ENCODE measurements at regions not wholly inside any gene's neighbourhood (a gene's known extent, or its start where the extent isn't known, plus 50 kb on each side); places are given as distances from the start of the nearest gene placed in this dataset.

- no peak for DNase-seq (ENCODE audit: low read depth)
- H3K4me3 ChIP-seq (ENCODE audit: low read depth, low read length) = peak overlapping the region; percentile 57
- no peak for TF ChIP-seq CTCF (IDR thresholded peaks at IDR 0.05; ENCODE audit: insufficient read depth, low read length)
Measured at GRCh38 chr1:88462096-88462487, 222.0 kb upstream of the PKN2 start.

GRCh38 chr1:88462488-88463261 lies 221.4 kb upstream of the PKN2 start:
- DNase-seq (ENCODE audit: low read depth) = peak; percentile 11

GRCh38 chr1:88463401-88463985 lies 220.6 kb upstream of the PKN2 start:
- no peak for TF ChIP-seq CTCF (IDR thresholded peaks at IDR 0.05; ENCODE audit: insufficient read depth, low read length)
- no peak overlapping the region for H3K4me3 ChIP-seq (ENCODE audit: low read depth, low read length)
- no peak for DNase-seq (ENCODE audit: low read depth)

More at GRCh38 chr1:88462488-88463261, 221.4 kb upstream of the PKN2 start:
- no peak for TF ChIP-seq CTCF (IDR thresholded peaks at IDR 0.05; ENCODE audit: insufficient read depth, low read length)
- peak overlapping the region; percentile 57 for H3K4me3 ChIP-seq (ENCODE audit: low read depth, low read length)

GRCh38 chr1:88466011-88466410 lies 218.1 kb upstream of the PKN2 start:
- no peak for TF ChIP-seq CTCF (IDR thresholded peaks at IDR 0.05; ENCODE audit: insufficient read depth, low read length)
- H3K4me3 ChIP-seq (ENCODE audit: low read depth, low read length) = no peak overlapping the region
- DNase-seq (ENCODE audit: low read depth) = no peak

- no peak for TF ChIP-seq CTCF (IDR thresholded peaks at IDR 0.05; ENCODE audit: insufficient read depth, low read length)
- no peak overlapping the region for H3K4me3 ChIP-seq (ENCODE audit: low read depth, low read length)
Measured at GRCh38 chr1:88466899-88467580, 217.0 kb upstream of the PKN2 start.

GRCh38 chr1:88472298-88472697 lies 211.8 kb upstream of the PKN2 start:
- no peak for DNase-seq (ENCODE audit: low read depth)
- no peak for TF ChIP-seq CTCF (IDR thresholded peaks at IDR 0.05; ENCODE audit: insufficient read depth, low read length)
- H3K4me3 ChIP-seq (ENCODE audit: low read depth, low read length) = no peak overlapping the region

More at GRCh38 chr1:88466899-88467580, 217.0 kb upstream of the PKN2 start:
- no peak for DNase-seq (ENCODE audit: low read depth)
